Gastroesophageal sphincter (tissue), 3 donors: ENCODE measurements at regions not wholly inside any gene's neighbourhood (a gene's known extent, or its start where the extent isn't known, plus 50 kb on each side); places are given as distances from the start of the nearest gene placed in this dataset.

Experiments used
- CTCF ChIP-seq, 4 experiments: fragments of 200-600 bp in 2 of 4; fragments of 450-650 bp in 2 of 4; sonication (generic) in 1 of 4; IDR thresholded peaks; one replicate each; pipeline ENCODE4 v1.5.1; 2017 to 2019; ENCODE audit warnings: antibody characterized with exemption in 4 of 4, mild to moderate bottlenecking in 2 of 4, moderate library complexity in 2 of 4
- POLR2AphosphoS5 ChIP-seq: sonication (generic); formaldehyde crosslinking; IDR thresholded peaks from one replicate; pipeline ENCODE4 v1.6.1; 2017; ENCODE audit warnings: antibody characterized with exemption

GRCh38 chr2:55802067-55802466 lies 108.4 kb upstream of the PNPT1 start:
- TF ChIP-seq CTCF (IDR thresholded peaks at IDR 0.05) (no peak), POLR2AphosphoS5 (no peak)
